ENCODE measurements at regions not wholly inside any gene's neighbourhood (a gene's known extent, or its start where the extent isn't known, plus 50 kb on each side); places are given as distances from the start of the nearest gene placed in this dataset.

DNA sequence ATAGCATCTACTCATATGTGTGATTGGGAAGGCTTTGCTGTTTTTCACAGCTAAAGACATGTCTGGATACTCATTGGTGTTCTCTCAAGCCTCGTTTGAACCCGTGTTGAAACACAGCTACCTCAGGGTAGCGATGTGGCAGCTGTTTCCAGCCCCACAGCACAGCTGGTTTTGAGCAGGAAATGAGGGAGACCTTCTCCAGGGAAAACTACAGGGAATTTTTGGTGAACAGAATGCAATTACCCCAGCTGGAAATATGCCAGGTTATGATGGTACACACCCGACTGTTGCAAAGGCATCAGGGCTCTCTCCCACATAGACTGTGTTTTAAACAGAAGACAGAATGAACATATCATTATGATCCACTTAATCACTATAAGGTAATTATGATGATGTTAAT lies 828.9 kb downstream of the VRK1 start:
- no peak for DNase-seq (ENCODE audit: low read depth in 2 of 3, low spot score in 1 of 3)

DNA sequence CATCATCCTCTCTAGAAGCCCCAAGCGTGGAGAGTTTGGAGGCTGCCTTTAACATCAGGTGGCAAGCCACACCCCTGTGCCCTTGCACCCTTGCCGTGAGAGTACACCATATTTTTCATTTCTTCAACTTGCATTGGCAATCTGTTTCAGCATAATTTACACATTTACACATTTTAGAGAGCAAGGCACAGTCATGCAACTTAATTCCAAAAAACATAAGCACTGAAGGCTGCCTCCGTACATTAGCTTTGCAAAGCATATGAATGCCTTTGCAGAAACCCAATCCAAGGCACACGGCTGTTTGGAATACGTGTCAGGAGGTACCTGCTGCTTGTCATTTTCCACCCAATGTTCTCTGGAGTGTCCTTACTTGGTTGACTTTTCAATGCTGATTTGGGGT lies 833.1 kb downstream of the VRK1 start:
- DNase-seq (ENCODE audit: low read depth in 2 of 3, low spot score in 1 of 3), result no peak

DNA sequence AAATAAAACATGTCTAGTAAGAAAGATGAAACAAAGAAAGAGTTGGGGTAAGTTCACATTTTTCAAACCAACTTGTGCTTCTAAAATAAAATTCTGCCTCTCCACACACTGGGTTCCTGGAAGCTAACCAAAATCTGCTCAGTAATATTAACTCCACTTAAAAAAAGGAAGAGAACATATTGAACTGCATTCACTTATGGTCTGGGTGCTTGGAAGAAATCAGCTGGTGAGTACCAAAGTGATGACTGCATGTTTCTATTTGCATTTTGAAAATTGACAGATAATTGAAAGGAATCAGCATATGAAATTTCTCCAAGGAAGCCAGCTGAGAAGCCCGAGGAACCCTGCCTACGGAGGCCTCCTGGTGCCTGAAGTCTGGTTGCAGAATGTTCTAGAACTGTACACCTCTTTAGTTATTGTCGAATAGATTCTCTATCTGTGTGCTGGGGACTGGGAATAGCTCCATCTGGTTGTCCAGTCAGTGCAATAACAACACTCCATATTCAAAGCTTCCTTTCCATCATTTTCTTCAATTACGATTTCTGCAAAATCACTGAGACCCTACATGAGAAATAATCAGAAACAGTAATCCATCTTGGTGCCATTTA lies 836.1 kb downstream of the VRK1 start:
- no peak for DNase-seq (ENCODE audit: low read depth in 2 of 3, low spot score in 1 of 3)

DNA sequence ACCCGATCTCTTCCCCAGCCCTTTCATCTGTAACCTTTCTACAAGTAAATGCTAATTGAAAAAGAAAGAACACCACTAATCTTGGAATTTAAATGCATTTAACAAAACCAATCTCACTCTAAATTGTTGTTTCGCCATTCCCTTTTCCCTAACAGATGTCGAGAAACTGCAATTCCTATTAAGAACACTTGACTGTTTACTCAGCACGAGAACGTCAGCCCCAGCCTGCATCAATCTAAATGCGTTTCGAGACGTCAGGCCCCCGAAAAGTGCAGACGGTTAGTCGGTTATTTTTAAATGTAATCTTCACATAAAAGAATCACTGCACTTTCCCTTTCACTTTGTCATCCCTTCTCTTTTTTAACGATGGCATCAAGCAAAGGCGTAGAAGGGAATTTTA lies 837.6 kb downstream of the VRK1 start:
- DNase-seq (ENCODE audit: low read depth in 2 of 3, low spot score in 1 of 3), result no peak

DNA sequence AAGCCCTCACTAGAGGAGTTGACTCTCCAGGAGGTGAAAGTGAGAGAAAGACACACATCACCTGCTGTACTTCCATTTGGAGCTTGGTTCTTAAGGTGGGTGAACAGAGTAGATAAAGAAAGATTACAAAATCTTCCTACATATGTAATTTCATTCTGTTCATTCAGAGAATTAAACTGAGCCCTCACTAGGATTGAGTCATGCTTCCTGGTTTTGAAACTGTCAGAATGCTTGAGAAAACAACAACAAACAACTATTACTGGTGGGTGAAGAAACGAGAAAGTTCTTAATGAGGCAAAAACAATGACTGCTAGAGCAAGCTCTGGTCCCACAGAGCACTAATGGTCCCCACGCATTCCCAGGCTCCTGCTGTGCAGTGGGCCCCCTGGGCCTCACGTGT lies 841.7 kb downstream of the VRK1 start:
- DNase-seq (ENCODE audit: low read depth in 2 of 3, low spot score in 1 of 3), result no peak

DNA sequence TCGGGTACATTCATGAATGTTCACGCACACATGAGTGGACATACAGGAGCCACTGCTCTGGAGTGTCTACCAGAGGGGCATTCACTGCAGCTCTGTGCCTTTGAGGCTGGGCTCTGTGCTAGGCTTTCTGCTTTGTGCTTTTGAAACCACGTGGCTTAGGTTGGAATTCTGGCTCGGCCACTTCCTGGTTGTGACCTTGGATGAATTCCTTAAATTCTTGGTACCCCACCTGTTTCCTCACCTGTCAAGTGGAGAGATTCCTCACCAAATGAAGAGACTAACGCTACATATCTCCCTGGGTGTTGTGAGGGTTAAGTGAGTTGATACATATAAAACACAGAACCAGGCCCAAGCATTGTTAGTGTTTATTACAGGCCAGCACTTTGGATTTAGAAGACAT lies 842.8 kb downstream of the VRK1 start:
- no peak for DNase-seq (ENCODE audit: low read depth in 2 of 3, low spot score in 1 of 3)

DNA sequence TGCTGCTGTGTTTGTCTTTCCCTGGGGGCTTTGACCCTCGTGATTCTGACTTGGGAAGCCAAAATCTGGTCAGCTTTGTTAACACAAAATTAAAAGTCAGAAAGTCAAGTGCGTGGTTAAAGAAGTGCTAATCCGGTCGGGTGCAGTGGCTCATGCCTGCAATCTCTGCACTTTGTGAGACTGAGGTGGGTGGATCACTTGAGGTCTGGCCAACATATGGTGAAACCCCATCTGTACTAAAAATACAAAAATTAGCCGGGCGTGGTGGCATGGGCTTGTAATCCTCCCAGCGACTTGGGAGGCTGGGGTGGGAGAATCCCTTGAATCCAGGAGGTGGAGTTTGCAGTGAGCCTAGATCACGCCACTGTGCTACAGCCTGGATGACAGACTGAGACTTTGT lies 844.6 kb downstream of the VRK1 start:
- no peak for DNase-seq (ENCODE audit: low read depth in 2 of 3, low spot score in 1 of 3)

DNA sequence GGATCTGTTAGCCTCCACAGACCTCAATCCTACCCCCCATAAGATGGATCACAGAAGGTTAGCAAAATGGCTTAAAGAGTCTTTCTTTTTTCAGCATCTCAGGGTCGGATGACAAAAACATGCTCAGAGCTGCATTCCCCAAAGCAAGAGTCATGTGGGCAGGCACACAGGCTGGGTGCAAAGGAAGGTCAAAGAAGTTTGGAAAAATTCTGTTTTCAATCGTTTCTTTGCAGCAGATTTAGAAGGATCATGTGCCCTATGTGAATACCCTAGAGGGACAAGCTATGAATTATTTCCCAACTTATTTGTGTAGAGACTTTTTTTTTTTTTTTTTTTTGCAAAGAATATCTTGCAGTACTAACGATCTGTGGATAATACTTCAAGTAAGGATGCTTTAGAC lies 845.4 kb downstream of the VRK1 start:
- DNase-seq (ENCODE audit: low read depth in 2 of 3, low spot score in 1 of 3), result no peak

DNA sequence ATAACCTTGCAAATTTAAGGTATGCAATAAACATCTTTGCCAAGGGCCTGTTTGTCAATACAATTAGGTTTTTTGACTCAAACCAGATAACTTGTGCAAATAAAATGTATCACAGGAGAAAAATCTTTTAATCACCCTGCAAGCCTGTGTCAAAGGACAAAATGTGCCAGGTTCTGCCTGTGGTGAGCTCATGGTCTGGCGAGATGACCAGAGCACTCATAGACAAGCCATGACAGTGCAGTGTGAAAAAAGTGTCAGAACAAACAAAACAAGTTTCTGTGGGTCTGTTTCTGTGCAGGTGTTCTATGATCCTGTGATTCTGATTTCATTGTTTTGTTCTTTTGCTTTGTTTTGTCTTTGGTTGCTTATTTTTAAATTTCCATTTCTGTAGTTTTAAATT lies 847.2 kb downstream of the VRK1 start:
- DNase-seq (ENCODE audit: low read depth in 2 of 3, low spot score in 1 of 3), result no peak

DNA sequence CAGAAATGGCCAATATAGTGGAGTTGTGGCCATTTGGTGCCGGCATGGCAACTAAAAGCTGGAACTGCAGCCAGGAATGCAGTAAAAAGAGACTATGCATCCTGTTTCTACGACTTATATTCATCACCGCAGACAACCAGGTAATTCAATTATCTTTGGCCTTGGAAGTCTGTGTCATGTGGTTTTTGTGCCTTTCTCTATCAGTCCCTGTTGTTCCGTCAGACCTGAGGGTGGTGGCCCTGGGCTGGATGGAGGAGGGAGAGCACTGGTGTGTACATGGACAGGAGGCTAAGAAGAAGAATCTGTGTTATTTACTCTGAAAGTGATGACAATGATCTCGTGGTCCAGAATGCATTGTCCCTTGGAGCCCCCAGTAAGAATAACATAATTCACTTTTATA lies 852.6 kb downstream of the VRK1 start:
- no peak for DNase-seq (ENCODE audit: low read depth in 2 of 3, low spot score in 1 of 3)

DNA sequence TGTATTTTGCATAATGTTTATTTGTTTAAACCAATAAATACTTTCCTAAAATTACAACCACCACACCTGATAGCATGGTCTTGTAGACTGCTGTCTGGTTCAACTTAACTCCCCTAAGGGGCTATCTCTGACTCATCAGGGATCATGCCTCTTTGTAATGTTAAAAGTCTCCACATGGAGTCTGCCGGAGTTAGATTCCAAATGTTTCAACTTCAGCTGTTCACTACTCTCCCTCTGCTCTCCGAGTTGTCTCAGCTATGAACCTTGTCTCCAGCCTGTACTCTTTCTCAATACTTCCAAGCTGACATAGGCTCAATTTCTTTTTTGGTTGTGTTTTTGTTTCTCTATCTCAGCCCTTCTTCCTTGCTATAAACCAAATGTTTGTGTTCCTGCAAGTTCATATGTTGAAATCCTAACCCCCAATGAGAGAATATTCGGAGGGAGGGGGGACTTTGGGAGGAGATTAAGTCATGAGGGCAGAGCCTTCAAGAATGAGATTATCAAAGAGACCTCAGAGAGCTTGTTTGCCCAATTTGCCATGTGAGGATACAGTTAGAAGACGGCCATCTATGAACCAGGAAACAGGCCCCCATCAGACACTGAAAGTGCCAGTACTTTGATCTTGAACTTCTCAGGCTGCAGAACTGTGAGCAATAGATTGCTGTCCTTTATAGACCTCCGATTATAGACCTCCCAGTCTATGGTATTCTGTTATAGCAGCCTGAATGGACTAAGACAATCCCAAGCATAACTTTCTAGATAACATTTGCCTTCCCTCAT lies 858.2 kb downstream of the VRK1 start:
- DNase-seq (ENCODE audit: low read depth in 2 of 3, low spot score in 1 of 3), result no peak

DNA sequence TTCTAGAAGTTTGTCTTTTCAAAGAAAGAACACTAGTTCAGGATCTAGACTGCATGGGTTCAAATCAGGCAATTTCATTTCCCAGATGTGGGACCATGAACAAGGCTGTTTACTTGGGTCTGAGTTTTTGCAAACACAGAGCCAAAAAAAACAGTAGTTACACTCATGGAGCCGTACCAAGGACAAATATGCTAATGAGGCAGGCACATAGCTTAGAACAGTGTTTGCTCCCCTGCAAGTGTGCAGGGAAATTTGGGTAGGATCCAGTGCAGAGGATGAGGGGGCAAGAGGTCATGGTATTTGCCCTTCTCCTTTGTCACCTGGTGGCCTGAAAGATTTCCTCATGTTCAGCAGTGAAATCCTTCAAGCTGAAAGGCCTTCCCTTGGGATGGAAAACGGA lies 860.4 kb downstream of the VRK1 start:
- DNase-seq (ENCODE audit: low read depth in 2 of 3, low spot score in 1 of 3), result no peak

DNA sequence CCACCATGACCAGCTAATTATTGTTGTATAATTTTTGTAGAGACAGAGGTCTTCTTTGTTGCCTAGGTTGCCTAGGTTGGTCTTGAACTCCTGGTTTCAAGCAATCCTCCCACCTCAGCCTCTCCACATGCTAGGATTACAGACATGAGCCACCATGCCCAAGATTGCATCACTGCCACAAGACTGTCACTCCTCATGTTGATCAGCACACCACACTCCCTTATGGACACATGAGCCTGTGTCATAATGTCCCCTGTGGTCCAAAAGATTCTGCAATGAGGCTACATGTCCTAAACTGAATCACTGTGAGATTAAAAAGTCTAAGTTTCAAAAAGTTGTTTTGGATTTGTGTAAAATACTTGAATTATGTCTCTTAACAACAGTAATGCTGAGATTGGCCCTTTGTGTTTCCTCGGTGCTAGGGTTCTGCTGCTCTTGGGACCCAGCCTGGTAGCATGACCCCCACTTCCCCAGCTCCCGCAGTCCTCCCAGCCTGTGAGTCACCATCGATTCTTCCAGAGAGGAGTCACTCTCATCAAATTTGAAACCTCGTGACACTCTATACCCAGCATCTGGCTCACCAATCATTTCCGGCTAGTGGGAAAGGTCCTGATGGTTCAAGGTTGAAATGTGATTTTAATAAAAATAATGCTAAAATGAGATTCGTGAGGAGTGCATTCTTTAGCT lies 890.9 kb downstream of the VRK1 start:
- DNase-seq (ENCODE audit: low read depth in 2 of 3, low spot score in 1 of 3), result no peak

DNA sequence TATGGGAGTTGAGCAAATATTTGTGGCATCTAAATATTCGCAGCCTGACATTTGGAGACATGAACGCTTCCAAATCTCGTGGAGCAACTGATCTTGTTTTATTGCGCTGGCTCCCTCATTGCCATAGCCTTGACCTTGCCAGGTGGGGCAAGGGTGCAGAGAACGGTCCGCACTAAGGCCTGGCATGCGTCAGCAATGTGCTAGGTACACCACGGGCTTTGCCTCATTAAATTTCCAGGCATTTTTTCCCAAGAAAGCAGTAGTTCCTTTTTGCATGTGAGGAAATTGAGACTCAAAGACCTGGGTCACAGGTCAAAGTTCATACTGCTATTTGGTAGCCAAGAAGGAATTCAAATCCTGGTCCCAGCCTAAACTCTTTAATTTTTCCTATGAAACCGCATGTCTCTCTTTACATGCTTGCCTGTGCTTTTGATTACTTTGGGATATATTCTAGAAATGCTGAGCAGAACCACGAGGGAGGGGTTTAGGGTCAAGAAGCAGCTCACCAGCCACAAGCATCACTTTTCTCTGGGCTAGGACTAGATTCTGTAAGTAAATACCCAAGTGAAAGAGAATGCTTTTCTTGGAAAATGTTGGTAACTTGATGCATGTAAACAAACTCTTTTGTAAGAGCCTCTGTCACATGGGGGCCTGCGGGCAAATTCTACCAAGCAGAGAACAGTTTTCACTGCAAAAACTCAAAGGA lies 891.6 kb downstream of the VRK1 start:
- no peak for DNase-seq (ENCODE audit: low read depth in 2 of 3, low spot score in 1 of 3)

DNA sequence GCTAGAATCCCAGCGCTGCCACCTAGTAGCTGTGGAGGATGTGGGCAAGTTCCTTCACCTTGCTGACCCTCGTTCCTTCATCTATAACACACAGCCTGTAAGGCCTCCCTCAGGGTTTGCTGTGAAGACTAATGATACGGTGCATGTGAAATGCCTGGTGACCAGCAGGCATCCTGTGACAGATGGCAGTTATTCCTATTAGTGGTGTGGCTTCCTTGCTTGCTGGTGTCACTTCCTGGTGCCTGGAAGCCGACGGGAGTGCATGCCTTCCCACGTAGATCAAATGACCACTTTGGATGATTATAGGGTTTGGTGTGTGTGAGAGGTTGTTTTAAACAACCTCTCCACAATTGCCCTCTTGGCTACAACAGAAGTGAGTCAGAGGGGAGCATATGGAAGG lies 894.9 kb downstream of the VRK1 start:
- no peak for DNase-seq (ENCODE audit: low read depth in 2 of 3, low spot score in 1 of 3)

DNA sequence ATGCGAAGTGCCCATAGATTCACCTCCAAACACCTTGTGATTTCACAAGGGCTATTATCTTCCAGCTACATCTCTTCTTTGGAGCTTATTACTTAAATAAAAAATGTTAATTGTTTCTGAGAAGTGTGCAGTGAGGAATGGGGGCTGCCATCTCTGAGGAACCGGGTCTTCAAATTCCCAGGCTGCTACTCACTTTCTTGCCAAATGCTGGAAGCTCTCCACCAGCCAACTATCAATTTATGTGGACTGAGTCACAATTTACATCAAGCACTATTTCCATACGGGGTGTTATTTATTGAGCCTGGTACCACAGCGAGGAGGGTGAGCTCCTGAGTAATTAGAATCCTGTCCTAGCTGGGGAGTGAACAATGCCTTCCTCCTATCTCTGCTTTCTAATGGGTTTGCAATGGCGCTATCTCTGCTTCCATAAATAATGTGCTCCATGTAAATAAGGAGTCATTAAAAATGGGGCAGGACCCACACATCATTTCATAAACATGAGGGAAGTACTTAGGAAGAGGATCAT lies 898.3 kb downstream of the VRK1 start:
- DNase-seq (ENCODE audit: low read depth in 2 of 3, low spot score in 1 of 3), result no peak

DNA sequence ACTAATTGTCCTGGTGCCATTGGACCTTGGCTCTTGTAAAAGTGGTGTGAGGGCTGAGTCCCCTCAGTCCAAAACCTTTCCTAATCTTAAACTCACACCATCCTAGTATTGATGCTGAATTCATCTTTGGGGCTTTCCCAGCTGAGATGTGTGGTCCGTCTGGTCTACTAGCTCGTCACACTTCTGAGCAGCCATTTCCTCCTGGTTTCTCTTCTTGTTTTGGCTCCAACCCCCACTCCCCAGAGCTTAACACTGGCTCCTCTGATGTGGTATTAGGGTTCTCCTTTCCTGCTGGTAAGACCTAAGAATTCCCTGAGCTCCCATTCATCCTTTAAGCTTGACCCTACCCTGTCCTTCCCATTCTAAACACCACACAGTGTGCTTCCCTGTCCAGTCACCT lies 900.6 kb downstream of the VRK1 start:
- peak in 1 of 3 donors; percentile 29 for DNase-seq (ENCODE audit: low read depth in 2 of 3, low spot score in 1 of 3)

DNA sequence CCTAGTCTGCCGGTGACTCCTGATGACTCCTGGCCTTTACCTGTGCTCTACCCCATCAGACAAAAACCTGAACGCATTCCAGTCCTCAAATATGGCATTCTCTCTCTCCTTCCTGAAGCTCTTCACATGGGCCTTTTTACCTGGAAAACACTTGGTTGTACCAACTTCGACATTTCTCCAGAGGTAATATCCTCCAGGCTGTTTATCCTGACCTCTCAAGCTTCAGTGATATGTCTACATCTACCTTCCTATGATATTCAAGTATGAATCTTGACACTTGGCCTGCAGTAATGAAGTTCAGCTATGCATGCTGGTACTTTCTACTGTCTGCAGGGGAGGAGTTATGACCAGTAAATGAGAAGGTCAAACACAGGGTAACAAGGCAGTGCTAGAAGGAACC lies 901.8 kb downstream of the VRK1 start:
- no peak for DNase-seq (ENCODE audit: low read depth in 2 of 3, low spot score in 1 of 3)

DNA sequence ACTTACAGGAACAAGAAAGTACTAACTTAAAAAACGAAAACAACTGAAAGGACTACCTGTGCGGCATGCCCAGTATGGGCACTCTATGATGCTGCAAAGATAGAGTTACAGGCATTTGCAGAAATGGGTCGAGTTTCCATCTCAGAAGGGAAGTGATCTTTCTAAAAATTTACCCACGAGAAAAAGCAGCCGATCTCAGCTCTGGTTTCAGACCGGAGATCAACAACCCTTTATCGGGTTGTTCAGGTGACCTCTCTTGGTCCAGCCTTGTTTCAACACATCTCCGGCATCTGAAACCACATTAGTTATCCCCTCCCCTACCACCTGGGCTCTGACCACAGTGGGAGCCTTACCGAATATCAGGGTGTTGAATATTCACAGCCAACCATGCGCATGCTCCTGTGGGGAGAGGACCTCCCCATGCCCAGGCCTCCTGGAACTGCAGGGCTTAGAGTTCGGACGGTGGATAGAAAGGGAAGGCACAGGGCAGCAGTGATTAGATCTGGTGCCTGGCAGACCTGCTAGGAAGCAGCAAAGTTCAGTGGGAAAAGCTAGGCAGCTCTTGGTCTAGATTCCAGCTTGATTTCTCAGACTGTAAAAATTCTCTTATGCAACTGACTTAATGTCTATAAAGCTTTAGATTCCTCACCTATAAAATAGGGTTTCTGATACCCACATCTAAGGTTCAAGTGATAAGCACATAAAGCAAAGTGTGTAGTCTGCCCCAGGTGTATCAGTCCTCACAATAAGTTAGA lies 906.0 kb downstream of the VRK1 start:
- no peak for DNase-seq (ENCODE audit: low read depth in 2 of 3, low spot score in 1 of 3)

DNA sequence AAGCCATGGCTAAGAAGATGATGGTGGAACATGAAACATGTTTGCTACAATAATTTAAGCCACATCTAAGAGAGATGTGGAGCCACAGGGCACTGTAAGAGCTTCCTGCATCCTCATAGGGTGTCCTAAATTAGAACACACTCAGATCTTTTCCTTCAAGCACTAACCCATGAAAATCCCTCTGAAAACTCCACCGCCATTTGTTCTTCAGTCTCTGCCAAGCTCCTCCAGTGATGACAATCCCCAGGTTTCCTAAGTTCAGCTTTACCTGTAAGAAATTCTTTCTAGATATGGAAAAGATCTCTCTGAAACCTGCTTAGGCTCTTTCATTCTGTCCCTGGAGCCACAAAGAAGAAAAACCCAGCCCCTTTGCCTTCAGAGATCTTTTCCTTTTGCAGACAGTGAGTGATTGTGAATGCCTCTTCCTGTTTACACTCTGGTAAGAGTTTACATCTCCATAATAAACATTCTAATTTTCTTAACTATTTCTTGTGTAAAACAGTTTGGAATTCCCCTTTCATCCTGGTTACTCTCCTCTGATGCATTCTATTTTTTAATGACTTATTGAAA lies 907.2 kb downstream of the VRK1 start:
- DNase-seq (ENCODE audit: low read depth in 2 of 3, low spot score in 1 of 3), result no peak

DNA sequence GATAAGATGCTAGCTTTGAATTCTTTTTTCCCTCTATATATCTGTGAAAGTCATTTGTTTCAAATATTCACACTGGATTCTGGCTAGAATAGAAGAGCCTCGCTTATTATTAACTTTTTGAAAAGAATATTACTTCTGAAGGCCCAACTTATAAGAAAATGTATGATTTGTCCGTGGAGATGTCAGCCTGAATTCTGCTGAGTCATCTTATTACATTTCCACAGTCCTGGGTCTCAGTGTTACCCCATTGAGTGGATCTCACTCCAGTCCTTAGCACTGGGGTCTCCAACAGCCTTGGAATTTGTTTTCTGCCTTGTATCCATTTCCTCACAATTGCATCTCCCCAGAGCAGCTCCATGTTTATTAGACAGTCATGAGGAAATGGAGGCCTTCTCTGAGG lies 907.9 kb downstream of the VRK1 start:
- no peak for DNase-seq (ENCODE audit: low read depth in 2 of 3, low spot score in 1 of 3)

All from stimulated activated CD4-positive, alpha-beta T cell treated with anti-CD3 and anti-CD28 coated beads, Interleukin-12 subunit alpha, Interleukin-12 subunit beta, amount 100 ng/mL, for 48 hours (primary cell).